ENCODE measurements at regions not wholly inside any gene's neighbourhood (a gene's known extent, or its start where the extent isn't known, plus 50 kb on each side); places are given as distances from the start of the nearest gene placed in this dataset.

- H3K4me3 ChIP-seq (replicated peaks in 1 of 2; ENCODE audit: low read depth in 2 of 2, low read length in 2 of 2): no peak overlapping the region
- no peak for DNase-seq (ENCODE audit: low read depth in 2 of 2)
- TF ChIP-seq, protein P1, sequence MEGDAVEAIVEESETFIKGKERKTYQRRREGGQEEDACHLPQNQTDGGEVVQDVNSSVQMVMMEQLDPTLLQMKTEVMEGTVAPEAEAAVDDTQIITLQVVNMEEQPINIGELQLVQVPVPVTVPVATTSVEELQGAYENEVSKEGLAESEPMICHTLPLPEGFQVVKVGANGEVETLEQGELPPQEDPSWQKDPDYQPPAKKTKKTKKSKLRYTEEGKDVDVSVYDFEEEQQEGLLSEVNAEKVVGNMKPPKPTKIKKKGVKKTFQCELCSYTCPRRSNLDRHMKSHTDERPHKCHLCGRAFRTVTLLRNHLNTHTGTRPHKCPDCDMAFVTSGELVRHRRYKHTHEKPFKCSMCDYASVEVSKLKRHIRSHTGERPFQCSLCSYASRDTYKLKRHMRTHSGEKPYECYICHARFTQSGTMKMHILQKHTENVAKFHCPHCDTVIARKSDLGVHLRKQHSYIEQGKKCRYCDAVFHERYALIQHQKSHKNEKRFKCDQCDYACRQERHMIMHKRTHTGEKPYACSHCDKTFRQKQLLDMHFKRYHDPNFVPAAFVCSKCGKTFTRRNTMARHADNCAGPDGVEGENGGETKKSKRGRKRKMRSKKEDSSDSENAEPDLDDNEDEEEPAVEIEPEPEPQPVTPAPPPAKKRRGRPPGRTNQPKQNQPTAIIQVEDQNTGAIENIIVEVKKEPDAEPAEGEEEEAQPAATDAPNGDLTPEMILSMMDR (IDR thresholded peaks at IDR 0.05; ENCODE audit: low read depth, low read length): no peak
Measured at GRCh38 chr4:155122382-155122781, 86.1 kb upstream of the NPY2R start.

DNA sequence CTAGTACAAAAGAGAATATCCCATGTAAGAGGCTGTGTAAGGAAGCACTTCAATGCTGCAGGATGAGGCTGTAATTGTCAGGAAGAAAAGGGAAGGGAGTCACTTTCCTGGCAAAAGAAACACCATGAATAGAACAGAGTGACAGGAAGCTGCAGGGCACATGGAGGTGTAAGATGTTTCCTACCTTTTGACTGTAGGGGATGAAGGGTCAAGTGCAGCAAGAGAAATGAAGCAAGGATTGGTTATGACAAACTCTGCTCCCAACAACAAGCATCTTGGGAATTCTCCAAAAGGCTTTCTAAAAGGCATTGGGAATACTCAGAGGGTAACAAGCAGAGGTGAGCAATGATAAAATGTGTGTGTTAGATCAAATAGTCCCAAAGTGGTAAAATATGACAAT is 74.3 kb upstream of the NPY2R start:
- no peak for DNase-seq (ENCODE audit: low read depth in 2 of 2)
- TF ChIP-seq, protein P1 (IDR thresholded peaks at IDR 0.05; ENCODE audit: low read depth, low read length): no peak
- H3K4me3 ChIP-seq (replicated peaks in 1 of 2; ENCODE audit: low read depth in 2 of 2, low read length in 2 of 2): no peak overlapping the region

DNA sequence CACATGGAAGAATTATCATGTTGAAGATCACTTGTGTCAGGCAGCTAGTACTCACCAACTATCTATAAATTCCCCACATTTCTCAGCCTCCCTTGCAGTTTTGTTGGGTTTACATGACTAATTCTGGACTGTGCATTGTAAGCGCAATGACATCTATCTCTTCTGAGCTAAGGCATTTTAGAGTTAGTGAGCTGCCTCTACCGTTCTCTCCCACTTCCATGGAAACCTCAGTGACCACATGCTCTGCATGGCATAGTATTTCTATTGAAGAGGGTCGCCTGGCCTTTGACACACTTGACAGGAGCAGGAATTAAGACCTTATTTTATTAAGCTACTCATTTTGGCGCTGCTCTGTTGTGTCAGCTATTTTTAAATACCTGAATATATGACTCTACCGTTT is 67.5 kb upstream of the NPY2R start:
- TF ChIP-seq, protein P1 (IDR thresholded peaks at IDR 0.05; ENCODE audit: low read depth, low read length): no peak
- peak in 1 of 2 donors; percentile 12 for DNase-seq (ENCODE audit: low read depth in 2 of 2)
- no peak overlapping the region for H3K4me3 ChIP-seq (replicated peaks in 1 of 2; ENCODE audit: low read depth in 2 of 2, low read length in 2 of 2)

DNA sequence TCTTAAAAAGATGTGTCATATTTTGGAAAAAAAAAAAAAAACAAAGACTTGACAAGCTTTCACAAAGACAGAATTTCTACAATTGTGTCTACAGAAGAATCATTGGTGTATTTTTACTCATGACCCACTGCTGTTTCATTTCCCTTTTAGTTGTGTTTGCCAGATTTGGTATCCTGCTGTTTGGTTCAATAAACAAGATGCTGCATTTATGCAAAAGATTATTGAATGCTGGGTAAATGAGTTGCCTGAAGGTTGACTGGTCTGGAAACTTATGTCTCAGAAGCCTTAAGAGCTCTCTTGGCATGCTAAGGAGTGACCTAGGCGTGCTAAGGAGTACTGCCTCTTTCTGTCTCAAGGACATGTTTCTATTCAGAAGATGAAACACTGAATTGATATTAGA is 64.9 kb upstream of the NPY2R start:
- TF ChIP-seq, protein P1 (IDR thresholded peaks at IDR 0.05; ENCODE audit: low read depth, low read length): no peak
- DNase-seq (ENCODE audit: low read depth in 2 of 2): peak in 1 of 2 donors; percentile 30
- H3K4me3 ChIP-seq (replicated peaks in 1 of 2; ENCODE audit: low read depth in 2 of 2, low read length in 2 of 2): no peak overlapping the region

Data from cardiac fibroblast (primary cell).